ENCODE measurements at regions not wholly inside any gene's neighbourhood (a gene's known extent, or its start where the extent isn't known, plus 50 kb on each side); places are given as distances from the start of the nearest gene placed in this dataset.
"Not testable (repeated sequence)": the region's sequence is repeated elsewhere in the genome, so short reads cannot be mapped to it uniquely, and the experiment has no call there.

- DNase-seq (ENCODE audit: low read depth in 2 of 2): no peak
These were observed 832.3 kb downstream of the MTRR start for GRCh38 chr5:8701251-8701650.

GRCh38 chr5:8710426-8710930 is 835.4 kb downstream of the SEMA5A start:
- DNase-seq (ENCODE audit: low read depth in 2 of 2): no peak

- DNase-seq (ENCODE audit: low read depth in 2 of 2): no peak
These were observed 831.7 kb downstream of the SEMA5A start for GRCh38 chr5:8714198-8714597.

- DNase-seq (ENCODE audit: low read depth in 2 of 2): no peak
These were observed 831.0 kb downstream of the SEMA5A start for GRCh38 chr5:8714861-8715260.

GRCh38 chr5:8719796-8720195 is 826.1 kb downstream of the SEMA5A start:
- DNase-seq (ENCODE audit: low read depth in 2 of 2): no peak

GRCh38 chr5:8720506-8720905 is 825.4 kb downstream of the SEMA5A start:
- no peak for DNase-seq (ENCODE audit: low read depth in 2 of 2)

- no peak for DNase-seq (ENCODE audit: low read depth in 2 of 2)
These were observed 824.3 kb downstream of the SEMA5A start for GRCh38 chr5:8721536-8721935.

- no peak for DNase-seq (ENCODE audit: low read depth in 2 of 2)
These were observed 819.4 kb downstream of the SEMA5A start for GRCh38 chr5:8726383-8727036.

- no peak for DNase-seq (ENCODE audit: low read depth in 2 of 2)
These were observed 818.5 kb downstream of the SEMA5A start for GRCh38 chr5:8727396-8727795.

- DNase-seq (ENCODE audit: low read depth in 2 of 2): no peak
These were observed 816.4 kb downstream of the SEMA5A start for GRCh38 chr5:8729437-8729836.

- DNase-seq (ENCODE audit: low read depth in 2 of 2): no peak
These were observed 815.7 kb downstream of the SEMA5A start for GRCh38 chr5:8730194-8730593.

GRCh38 chr5:8731110-8731509 is 814.8 kb downstream of the SEMA5A start:
- not testable (repeated sequence) for DNase-seq (ENCODE audit: low read depth in 2 of 2)

- DNase-seq (ENCODE audit: low read depth in 2 of 2): no peak
These were observed 805.3 kb downstream of the SEMA5A start for GRCh38 chr5:8740595-8740994.

- DNase-seq (ENCODE audit: low read depth in 2 of 2): no peak
These were observed 796.3 kb downstream of the SEMA5A start for GRCh38 chr5:8749556-8749955.

- no peak for DNase-seq (ENCODE audit: low read depth in 2 of 2)
These were observed 795.8 kb downstream of the SEMA5A start for GRCh38 chr5:8750100-8750499.

GRCh38 chr5:8751971-8752370 is 793.9 kb downstream of the SEMA5A start:
- no peak for DNase-seq (ENCODE audit: low read depth in 2 of 2)

GRCh38 chr5:8752595-8752994 is 793.3 kb downstream of the SEMA5A start:
- no peak for DNase-seq (ENCODE audit: low read depth in 2 of 2)

- no peak for DNase-seq (ENCODE audit: low read depth in 2 of 2)
These were observed 789.3 kb downstream of the SEMA5A start for GRCh38 chr5:8756498-8757084.

GRCh38 chr5:8765886-8766285 is 780.0 kb downstream of the SEMA5A start:
- DNase-seq (ENCODE audit: low read depth in 2 of 2): no peak

GRCh38 chr5:8766448-8766847 is 779.4 kb downstream of the SEMA5A start:
- DNase-seq (ENCODE audit: low read depth in 2 of 2): no peak

GRCh38 chr5:8767111-8767510 is 778.8 kb downstream of the SEMA5A start:
- DNase-seq (ENCODE audit: low read depth in 2 of 2): no peak

GRCh38 chr5:8767746-8768145 is 778.1 kb downstream of the SEMA5A start:
- no peak for DNase-seq (ENCODE audit: low read depth in 2 of 2)

GRCh38 chr5:8769631-8770030 is 776.2 kb downstream of the SEMA5A start:
- DNase-seq (ENCODE audit: low read depth in 2 of 2): no peak

- DNase-seq (ENCODE audit: low read depth in 2 of 2): no peak
These were observed 775.4 kb downstream of the SEMA5A start for GRCh38 chr5:8770431-8770830.
